SJCRH30 (cell line): ENCODE measurements at regions not wholly inside any gene's neighbourhood (a gene's known extent, or its start where the extent isn't known, plus 50 kb on each side); places are given as distances from the start of the nearest gene placed in this dataset.
"Not testable (repeated sequence)": the region's sequence is repeated elsewhere in the genome, so short reads cannot be mapped to it uniquely, and the experiment has no call there.

Source experiments
- DNase-seq, 2 experiments: peaks; one replicate each; pipeline ENCODE4 v3.0.0-alpha.2; 2015 to 2020
- H3K27ac ChIP-seq: fragments of 250-450 bp; sonication (Bioruptor Pico); 2 replicates; pipeline ENCODE4 v1.5.1; 2020; ENCODE audit warnings: mild to moderate bottlenecking, moderate library complexity
- H3K27me3 ChIP-seq: fragments of 250-450 bp; sonication (Bioruptor Pico); 2 replicates; pipeline ENCODE4 v1.5.1; 2020; ENCODE audit warnings: mild to moderate bottlenecking, moderate library complexity
- H3K36me3 ChIP-seq: fragments of 250-450 bp; sonication (Bioruptor Pico); 2 replicates; pipeline ENCODE4 v1.5.1; 2020; ENCODE audit warnings: mild to moderate bottlenecking, moderate library complexity
- H3K4me1 ChIP-seq: fragments of 250-450 bp; sonication (Bioruptor Pico); 2 replicates; pipeline ENCODE4 v1.5.1; 2020; ENCODE audit warnings: mild to moderate bottlenecking, moderate library complexity
- H3K4me3 ChIP-seq: fragments of 250-450 bp; sonication (Bioruptor Pico); 2 replicates; pipeline ENCODE4 v1.5.1; 2020; ENCODE audit warnings: mild to moderate bottlenecking, moderate library complexity
- H3K9me3 ChIP-seq: fragments of 250-450 bp; sonication (Bioruptor Pico); replicated peaks from 2 replicates; pipeline ENCODE4 v1.5.1; 2020; ENCODE audit warnings: mild to moderate bottlenecking, moderate library complexity

DNA sequence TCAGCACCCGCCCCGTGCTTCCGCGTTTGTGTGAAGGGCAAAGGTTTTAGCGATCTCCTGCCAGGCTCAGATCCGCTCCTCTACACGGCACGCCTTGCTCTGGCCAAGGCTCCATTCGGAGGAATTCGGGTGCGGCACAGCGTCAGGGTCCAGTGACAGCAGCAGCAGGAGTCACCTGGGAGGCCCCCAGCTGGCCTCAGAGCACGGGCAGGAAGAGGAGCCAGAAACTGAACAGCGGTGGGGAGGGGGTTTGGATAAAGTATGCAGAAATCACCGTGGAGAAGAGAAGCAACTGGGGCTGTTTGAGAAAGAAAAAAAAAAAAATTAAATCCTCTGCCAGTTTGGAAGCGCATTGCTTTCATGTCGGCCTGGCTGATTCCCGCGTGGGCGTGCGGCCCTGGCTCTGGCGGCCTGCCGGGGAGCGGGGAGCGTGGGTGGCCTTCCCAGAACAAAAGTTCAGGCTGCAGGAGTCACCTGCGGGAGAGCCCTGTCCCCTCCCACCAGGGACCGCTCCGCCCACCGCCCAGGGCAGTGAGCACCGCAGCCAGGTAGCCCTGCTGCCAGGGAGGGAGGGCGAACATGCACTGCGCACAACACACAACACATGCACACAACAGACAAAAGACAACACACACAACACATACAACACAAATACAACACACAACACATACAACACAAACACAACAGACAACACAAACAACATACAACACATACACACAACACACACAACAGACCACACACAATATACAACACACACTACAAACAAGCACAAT is 107.6 kb downstream of the ETS2 start:
- Histone ChIP-seq H3K27me3 (0 out of 2 replicates have a peak, but pooled peaks cover 4% of the 10 kb centered on the region), H3K4me1 (peaks cover 2% of the 10 kb centered on the region; the same call in 1 of the 2 replicates), H3K36me3 (no peaks in the 10 kb centered on the region), H3K27ac (no peak overlapping the region), H3K9me3 (no peaks in the 10 kb centered on the region; the same call in 1 of the 2 replicates), H3K4me3 (no peak overlapping the region)
- DNase-seq: peak; percentile 13 to 31

DNA sequence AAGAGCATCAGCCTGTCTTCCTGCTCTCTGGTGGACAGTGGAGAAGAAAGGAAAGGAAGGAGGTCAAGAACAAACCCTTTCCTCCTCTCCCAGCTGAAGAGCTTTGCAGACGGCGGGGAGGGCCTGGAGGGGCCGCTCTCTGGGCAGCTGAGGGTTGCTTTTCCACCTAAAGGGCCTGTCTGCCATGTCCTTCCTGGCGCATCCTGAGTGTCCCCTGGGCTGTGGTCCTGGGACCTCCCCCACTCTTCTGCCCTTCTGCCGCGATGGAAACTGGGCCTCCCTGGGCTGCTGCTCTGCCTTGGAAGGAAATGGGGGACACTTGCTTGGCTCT is 107.0 kb downstream of the ETS2 start:
- Histone ChIP-seq H3K27ac (no peak overlapping the region), H3K36me3 (no peaks in the 10 kb centered on the region), H3K27me3 (0 out of 2 replicates have a peak, but pooled peaks cover 4% of the 10 kb centered on the region), H3K4me3 (no peak overlapping the region), H3K4me1 (peaks cover 2% of the 10 kb centered on the region; the same call in 1 of the 2 replicates), H3K9me3 (no peaks in the 10 kb centered on the region; the same call in 1 of the 2 replicates)
- DNase-seq: no peak

DNA sequence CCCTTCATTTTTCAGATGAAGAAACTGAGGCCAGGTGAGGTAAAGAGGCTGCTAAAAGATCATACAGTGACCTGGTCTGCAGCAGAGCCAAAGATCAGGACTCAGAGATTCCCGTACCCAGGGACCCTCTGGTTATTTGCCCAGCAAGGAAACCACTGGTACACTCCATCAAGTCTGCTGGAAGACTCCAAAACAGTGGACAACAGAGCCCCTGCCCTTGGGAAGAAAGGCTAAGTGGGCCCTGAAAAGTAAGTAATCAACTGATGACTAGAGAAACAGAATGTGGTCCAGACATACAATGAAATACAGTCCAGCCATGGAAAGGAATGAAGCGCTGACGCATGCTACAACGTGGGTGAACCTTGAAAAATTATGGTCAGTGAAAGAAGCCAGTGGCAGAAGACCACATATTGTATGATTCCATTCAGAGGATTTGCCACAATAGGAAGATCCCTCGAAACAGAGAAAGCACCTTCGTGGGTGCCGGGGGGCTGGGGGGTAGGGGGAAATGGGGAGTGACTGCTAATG is 106.4 kb downstream of the ETS2 start:
- Histone ChIP-seq H3K4me1 (peaks cover 2% of the 10 kb centered on the region; the same call in 1 of the 2 replicates), H3K4me3 (no peak overlapping the region), H3K36me3 (no peaks in the 10 kb centered on the region), H3K9me3 (no peaks in the 10 kb centered on the region; the same call in 1 of the 2 replicates), H3K27me3 (0 out of 2 replicates have a peak, but pooled peaks cover 4% of the 10 kb centered on the region), H3K27ac (no peak overlapping the region)
- DNase-seq: no peak

DNA sequence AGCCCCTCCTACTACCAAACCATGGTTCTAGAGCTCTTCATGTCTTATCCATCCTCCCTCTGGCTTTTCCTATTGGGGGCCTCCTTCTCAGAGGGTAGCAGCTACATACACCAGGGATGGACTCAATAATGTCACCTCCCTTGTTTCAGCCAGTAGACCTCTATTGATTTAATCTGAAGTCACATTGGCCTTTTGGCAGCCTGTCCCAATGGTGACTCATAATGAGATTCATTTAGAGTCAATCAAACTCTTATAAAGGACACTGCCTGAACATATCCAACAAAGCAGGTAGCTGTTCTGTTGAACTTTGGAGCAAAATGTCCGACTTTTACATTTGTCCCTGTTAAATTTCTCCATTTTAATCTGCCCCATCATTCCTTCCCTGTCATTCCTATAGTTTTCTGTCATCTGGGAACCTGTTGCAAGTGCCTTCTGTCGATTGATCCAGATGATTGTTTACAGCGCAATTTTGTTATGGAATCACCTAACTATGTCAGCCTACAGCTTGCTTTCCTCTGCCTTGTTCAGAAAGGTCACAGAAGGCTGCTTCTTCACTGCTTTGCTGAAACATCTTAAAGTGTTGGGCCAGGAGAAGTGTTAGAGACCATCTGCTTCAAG is 105.9 kb downstream of the ETS2 start:
- H3K4me1 ChIP-seq: peaks cover 2% of the 10 kb centered on the region; the same call in 1 of the 2 replicates
- no peak overlapping the region for H3K4me3 ChIP-seq
- no peaks in the 10 kb centered on the region for H3K36me3 ChIP-seq
- H3K9me3 ChIP-seq: no peaks in the 10 kb centered on the region; the same call in 1 of the 2 replicates
- no peak overlapping the region for H3K27ac ChIP-seq
- no peak for DNase-seq
- H3K27me3 ChIP-seq: 0 out of 2 replicates have a peak, but pooled peaks cover 4% of the 10 kb centered on the region

DNA sequence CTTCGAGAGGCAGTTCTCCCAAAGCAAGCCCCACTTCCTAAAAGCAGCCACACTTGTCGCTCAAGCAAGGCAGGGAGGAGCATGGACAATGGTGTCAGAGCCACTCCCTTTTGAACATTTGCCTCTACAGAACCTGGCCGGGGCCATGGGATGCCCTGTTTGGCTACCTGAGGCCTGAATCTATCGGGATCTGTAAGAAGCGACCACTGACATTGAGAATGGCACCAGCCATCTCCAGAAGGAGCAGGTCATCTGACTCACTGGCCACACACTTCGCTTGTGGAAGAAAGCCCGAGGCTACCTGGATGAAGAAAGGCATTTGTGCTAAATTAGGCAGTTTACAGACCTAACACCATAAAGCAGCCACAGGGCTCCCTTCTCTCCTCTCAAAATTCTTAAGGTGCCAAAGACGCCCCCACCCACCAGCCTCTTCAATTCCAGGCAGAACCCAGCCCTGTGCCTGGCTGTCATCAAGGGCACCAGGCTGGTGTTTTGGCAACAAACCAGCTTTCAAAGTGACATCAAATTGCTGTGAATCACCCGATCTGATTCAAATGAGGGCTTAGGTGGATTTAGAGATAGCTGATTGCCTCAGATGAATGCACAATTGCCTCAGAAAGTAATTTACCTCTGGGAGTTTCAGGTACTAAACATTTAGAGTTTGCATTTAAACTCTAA is 104.8 kb downstream of the ETS2 start:
- Histone ChIP-seq H3K36me3 (no peaks in the 10 kb centered on the region), H3K27me3 (0 out of 2 replicates have a peak, but pooled peaks cover 4% of the 10 kb centered on the region), H3K9me3 (no peaks in the 10 kb centered on the region; the same call in 1 of the 2 replicates), H3K4me3 (no peak overlapping the region), H3K27ac (no peak overlapping the region), H3K4me1 (peaks cover 2% of the 10 kb centered on the region; the same call in 1 of the 2 replicates)
- DNase-seq: no peak

DNA sequence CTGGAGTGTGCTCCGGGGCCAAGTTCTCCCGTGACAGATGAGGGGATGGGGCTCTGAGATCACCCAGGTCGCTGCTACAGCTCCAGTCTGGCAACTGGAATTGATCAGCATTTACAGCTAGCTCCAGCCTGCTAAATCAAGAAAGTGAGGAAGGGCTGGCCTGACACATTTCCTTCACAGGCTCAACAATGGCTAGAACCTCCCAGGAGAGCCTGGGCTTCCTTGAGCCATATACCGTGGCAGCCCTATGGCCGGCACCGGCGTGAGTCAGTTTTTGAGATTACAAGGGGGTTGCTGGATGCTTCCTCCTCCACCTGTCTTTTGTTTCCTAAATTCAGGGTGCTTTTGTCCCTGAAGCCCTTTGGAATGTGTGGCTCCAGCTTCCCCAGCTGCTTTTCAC is 104.2 kb downstream of the ETS2 start:
- Histone ChIP-seq H3K36me3 (no peaks in the 10 kb centered on the region), H3K27me3 (0 out of 2 replicates have a peak, but pooled peaks cover 4% of the 10 kb centered on the region), H3K4me1 (peaks cover 2% of the 10 kb centered on the region; the same call in 1 of the 2 replicates), H3K4me3 (no peak overlapping the region), H3K9me3 (no peaks in the 10 kb centered on the region; the same call in 1 of the 2 replicates), H3K27ac (no peak overlapping the region)
- DNase-seq: no peak

DNA sequence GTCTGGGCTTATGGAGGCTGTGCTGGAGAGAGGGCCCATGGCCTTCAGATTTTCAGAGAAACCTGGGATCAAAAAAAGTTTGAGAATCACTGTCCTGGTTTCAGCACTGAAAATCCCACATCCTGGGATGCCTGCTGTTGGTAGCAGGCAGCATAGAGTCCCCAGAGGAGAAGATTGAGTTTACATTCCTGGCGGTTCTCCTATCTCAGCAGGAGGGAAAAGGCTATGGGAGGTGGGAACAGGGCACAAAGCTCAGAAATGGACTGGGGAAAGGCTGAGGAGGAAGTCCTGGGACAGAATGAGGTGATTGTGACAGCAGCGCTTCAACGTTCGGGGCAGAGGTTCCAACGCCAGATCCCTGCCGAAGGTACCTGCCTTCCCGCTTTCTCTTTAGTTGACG is 103.4 kb downstream of the ETS2 start:
- Histone ChIP-seq H3K4me1 (peaks cover 2% of the 10 kb centered on the region; the same call in 1 of the 2 replicates), H3K27me3 (0 out of 2 replicates have a peak, but pooled peaks cover 4% of the 10 kb centered on the region), H3K27ac (no peak overlapping the region), H3K4me3 (no peak overlapping the region), H3K9me3 (no peaks in the 10 kb centered on the region; the same call in 1 of the 2 replicates), H3K36me3 (no peaks in the 10 kb centered on the region)
- DNase-seq: no peak

DNA sequence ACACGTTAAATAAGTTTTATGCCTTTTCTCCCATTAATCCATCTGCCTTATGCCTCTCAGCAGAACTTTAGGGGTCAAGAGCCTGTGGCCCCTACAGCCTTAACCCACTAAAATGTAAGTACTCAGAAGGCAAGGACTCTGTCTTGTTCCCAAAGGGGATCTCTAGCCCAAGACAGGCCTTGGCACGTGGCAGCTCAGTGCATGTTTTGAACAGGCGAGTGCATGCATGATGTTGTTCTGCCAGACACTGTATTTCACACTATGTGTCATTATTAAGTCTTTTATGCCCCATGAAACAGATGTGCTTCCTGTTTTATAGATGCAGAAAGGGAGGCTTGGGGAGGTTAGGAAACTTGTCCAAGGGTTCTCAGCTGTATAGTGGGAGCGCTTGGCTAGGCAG is 102.8 kb downstream of the ETS2 start:
- Histone ChIP-seq H3K9me3 (no peaks in the 10 kb centered on the region; the same call in 1 of the 2 replicates), H3K4me1 (peaks cover under 1% of the 10 kb centered on the region; the same call in 1 of the 2 replicates), H3K36me3 (no peaks in the 10 kb centered on the region), H3K27ac (no peak overlapping the region), H3K27me3 (0 out of 2 replicates have a peak, but pooled peaks cover 4% of the 10 kb centered on the region), H3K4me3 (no peak overlapping the region)
- no peak for DNase-seq

DNA sequence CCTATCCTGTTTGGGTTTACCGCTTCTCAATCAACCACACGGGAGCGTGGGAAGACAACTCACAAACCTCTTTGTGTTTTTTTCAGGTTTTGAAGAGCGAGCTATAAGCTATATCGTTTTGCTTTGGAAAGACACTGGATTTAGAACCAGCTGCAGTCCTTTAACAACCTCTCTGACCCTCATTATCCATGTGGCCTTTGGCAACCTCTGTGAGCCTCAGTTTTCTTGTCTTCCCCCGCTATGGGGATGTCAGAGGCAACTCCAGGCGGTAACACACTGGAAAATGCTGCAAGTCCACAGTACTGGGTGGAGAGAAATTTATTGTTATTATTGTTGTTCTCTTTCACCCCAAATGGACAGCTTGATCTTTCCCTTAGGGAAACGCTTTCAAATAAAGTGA is 100.0 kb downstream of the ETS2 start:
- H3K27ac ChIP-seq: no peak overlapping the region
- DNase-seq: no peak
- H3K4me3 ChIP-seq: no peak overlapping the region
- no peaks in the 10 kb centered on the region for H3K36me3 ChIP-seq
- H3K4me1 ChIP-seq: no peaks in the 10 kb centered on the region
- no peaks in the 10 kb centered on the region for H3K9me3 ChIP-seq
- H3K27me3 ChIP-seq: no peaks in the 10 kb centered on the region

DNA sequence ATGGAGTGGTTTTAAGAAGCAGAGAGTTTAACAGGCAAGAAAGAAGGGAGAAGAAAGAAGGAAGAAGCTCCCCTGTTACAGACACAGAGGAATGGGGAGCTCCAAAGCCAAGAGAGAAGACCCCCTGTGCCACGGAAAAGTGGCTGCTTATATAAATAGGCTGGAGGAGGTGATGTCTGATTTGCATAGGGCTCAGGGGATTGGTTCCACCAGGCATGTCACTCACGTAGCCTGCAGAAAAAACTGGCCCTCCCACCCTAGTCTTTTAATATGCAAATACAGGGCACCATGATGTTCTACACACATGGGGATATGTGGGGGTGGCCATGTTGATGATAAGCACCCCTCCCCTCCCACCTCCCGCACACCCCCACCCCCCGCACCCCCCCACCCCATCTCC is 99.6 kb downstream of the ETS2 start:
- no peaks in the 10 kb centered on the region for H3K9me3 ChIP-seq
- no peaks in the 10 kb centered on the region for H3K4me1 ChIP-seq
- H3K27ac ChIP-seq: no peak overlapping the region
- DNase-seq: no peak
- no peak overlapping the region for H3K4me3 ChIP-seq
- no peaks in the 10 kb centered on the region for H3K27me3 ChIP-seq
- H3K36me3 ChIP-seq: no peaks in the 10 kb centered on the region

DNA sequence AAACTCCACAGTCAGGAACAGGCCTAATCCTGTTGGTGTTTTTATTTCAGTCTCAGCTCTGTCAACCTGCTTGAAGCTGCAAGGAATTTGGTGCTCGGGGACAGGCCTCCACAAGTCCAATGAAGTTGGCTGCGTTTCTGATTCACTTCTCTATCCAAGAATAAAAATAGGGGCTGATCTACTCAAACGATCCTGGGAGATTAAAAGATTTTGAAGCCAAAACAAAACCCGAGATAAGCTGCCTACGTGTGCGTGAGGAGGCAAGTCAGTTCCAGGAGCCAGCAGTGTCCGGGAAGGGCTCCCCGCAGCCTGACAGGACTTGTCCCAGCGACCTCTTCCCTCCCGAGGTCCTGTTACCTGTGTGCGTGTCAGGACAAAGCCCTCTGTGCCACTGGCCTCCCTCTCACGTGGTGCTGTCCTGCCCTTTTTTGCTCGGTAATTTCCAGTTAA is 98.0 kb downstream of the ETS2 start:
- DNase-seq: no peak
- Histone ChIP-seq H3K4me1 (peaks cover 2% of the 10 kb centered on the region), H3K27me3 (no peaks in the 10 kb centered on the region), H3K36me3 (no peaks in the 10 kb centered on the region), H3K4me3 (no peak overlapping the region), H3K27ac (no peak overlapping the region), H3K9me3 (0 out of 2 replicates have a peak, but pooled peaks cover 2% of the 10 kb centered on the region)

DNA sequence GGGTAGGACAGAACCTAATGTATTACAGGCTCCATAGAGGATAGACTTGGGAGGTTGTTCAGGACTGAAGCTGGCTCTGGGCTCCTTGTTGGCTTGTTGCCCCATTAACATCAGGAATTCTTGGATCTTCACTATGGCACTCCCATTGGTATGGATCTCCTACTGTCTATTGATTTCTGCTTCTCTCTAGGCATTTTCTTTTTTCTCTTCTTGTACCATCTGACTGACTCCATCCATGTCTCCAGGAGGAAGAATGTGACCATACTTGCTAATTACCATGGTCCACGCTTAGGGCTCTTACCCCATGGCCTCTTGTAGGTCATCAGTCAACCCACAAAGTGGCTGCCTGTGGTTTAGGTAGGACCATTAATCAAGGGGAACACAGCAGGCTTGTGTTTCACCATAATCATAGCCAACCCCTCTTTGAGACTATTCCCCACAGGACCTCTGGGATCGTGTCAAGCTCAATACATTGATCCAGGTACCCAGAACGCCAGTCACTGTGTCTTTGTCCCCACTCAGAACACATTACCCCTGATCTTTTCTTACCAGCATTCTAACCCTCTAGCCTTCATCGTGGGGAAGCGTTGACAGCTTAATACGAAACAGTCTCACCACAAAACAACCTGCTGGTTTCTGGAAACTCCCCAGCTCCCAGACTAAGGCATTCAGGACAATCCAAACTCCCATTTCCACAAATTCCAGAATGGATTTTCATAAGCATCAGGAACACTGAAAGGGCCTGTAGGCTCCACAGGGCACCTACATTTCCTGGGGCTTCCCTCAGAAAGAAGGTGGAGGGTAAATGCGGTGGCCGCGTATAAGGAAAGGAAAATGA is 97.1 kb downstream of the ETS2 start:
- Histone ChIP-seq H3K4me3 (no peak overlapping the region), H3K27me3 (no peaks in the 10 kb centered on the region), H3K4me1 (peaks cover 11% of the 10 kb centered on the region), H3K9me3 (0 out of 2 replicates have a peak, but pooled peaks cover 3% of the 10 kb centered on the region), H3K36me3 (no peaks in the 10 kb centered on the region), H3K27ac (no peak overlapping the region)
- no peak for DNase-seq

DNA sequence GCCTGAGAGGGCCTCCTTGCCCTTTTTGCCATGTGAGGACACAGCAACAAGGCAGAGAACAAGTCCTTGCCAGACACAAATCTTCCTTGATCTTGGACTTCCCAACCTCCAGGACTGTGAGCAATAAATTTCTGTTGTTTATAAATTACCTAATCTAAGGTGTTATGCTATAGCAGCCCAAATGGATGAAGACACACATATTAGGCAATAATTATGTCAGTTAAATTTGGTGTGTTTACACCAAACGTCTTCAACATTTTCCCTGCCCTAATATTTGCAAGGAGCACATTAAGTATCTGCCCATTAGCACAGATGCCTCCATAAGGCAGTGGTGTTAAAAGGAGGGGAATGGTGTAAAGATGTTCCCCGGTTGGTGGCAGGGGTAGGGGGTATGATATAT is 94.8 kb downstream of the ETS2 start:
- Histone ChIP-seq H3K36me3 (no peaks in the 10 kb centered on the region), H3K27me3 (no peaks in the 10 kb centered on the region), H3K9me3 (0 out of 2 replicates have a peak, but pooled peaks cover 3% of the 10 kb centered on the region), H3K4me1 (peaks cover 14% of the 10 kb centered on the region), H3K4me3 (no peak overlapping the region), H3K27ac (no peak overlapping the region)
- DNase-seq: no peak

DNA sequence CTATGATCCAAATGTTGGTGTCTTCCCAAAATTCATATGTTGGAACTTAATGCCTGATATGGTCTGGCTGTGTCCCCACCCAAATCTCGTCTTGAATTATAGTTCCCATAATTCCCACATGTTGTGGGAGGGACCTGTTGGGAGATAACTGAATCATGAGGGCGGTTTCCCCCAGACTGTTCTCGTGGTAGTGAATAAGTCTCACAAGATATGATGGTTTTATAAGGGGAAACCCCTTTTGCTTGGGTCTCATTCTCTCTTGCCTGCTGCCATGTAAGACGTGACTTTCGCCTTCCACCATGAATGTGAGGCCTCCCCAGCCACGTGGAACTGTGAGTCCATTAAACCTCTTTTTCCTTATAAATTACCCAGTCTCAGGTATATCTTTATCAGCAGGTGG is 94.3 kb downstream of the ETS2 start:
- not testable (repeated sequence) for H3K4me3 ChIP-seq, H3K27ac ChIP-seq, H3K9me3 ChIP-seq, DNase-seq, H3K27me3 ChIP-seq, H3K36me3 ChIP-seq
- peaks cover 14% of the 10 kb centered on the region for H3K4me1 ChIP-seq
